HG02759 (cell line): ENCODE measurements at regions not wholly inside any gene's neighbourhood (a gene's known extent, or its start where the extent isn't known, plus 50 kb on each side); places are given as distances from the start of the nearest gene placed in this dataset.

ENCODE experiments used
- ATAC-seq: cut with Tn5 transposase; IDR thresholded peaks from one replicate; pipeline ENCODE4 v1.9.1; 2021; ENCODE audit warnings: mild to moderate bottlenecking, moderate library complexity; ENCODE audit not compliant: unreplicated experiment

GRCh38 chr9:13719981-13720676, 440.6 kb upstream of the MPDZ start:
- no peak for ATAC-seq

GRCh38 chr9:13719446-13719845, 440.0 kb upstream of the MPDZ start:
- ATAC-seq, result no peak

GRCh38 chr9:13718539-13718938, 439.0 kb upstream of the MPDZ start:
- ATAC-seq, result no peak

GRCh38 chr9:13718086-13718485, 438.6 kb upstream of the MPDZ start:
- ATAC-seq, result no peak

DNA sequence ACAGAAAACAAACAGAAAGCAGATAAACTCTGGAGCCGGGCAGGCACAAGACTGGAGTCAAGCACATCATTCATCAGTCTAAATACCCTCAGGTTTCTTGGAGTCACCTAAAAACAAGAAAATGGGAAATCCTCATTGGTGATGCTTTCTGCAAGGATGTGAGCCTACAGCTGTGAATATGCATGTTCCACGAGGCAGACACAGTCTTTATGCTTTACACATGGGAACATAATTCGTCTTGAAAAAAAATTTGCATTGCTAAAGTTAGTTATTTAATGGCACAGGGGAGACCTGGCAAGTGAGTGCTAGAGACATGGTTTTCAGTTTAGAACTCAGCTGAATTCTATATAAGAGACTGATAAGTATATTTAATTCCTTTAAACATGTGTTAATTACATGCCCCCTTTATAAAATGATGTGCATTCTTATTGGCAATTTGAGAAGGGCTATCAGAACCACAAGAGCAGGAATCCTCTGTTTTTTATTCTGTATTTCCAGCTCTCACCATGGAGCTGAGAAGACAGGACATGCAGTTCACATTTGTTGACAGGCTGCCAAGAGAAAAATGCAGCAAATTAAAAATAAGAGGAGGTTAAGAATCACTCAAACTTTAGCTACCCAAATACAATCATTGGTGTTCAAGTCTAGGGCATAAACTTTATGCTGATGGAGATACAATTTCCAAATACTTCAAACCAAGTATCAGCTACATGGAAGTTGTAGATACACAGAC, 438.0 kb upstream of the MPDZ start:
- ATAC-seq, result no peak

DNA sequence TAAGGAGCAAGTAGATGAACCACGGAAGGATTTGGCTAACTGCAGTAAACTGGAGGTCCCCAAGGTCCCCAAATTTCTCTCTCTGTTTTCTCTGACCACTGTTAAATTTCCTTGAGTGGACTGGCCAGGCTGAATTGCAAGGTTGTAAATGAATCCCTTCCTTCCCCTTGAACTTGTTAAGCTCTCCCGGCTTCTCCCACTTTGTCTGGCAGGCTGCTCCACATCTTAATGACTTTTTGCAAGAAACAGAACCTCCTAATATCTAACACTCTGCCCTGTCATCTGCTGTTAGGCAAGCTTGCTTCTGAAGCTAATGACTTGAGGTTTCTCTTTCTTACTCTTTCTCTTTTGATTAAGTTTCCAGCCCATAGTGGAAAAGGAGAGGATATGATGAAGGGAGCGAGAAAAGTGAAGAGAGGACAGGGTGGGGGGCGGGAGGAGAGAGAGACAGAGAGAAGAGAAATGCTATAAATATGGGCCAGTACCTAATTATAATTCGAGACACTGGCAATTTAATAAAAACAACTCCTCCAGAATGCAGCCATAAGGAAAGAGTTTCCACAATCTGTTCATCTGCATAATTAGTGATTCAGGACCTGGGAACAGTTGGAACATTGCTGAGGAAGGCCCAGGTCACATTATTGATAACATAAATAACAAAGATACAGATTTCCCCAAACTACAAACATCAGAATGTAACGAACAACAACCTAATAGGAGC, 437.3 kb upstream of the MPDZ start:
- no peak for ATAC-seq

DNA sequence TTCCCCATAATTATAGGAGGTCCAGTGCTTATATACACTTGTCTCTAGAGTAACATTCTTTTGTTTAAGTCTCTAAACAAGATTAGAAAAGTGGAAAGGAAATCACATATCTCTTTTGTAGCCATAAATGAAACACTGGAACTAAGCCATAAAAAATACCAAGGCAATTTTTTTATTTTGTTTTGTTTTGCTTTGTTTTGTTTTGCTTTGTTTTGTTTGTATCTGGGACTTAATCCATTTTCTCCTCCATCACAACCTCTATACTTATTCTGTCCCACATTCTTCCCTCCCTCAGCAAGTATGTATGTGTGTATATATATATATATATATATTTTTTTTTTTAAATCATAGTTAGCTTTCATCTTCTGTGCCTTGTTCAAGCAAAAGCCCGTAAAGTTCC, 436.6 kb upstream of the MPDZ start:
- ATAC-seq, result no peak

- no peak for ATAC-seq
Observed at GRCh38 chr9:13715430-13715829, 435.9 kb upstream of the MPDZ start.

DNA sequence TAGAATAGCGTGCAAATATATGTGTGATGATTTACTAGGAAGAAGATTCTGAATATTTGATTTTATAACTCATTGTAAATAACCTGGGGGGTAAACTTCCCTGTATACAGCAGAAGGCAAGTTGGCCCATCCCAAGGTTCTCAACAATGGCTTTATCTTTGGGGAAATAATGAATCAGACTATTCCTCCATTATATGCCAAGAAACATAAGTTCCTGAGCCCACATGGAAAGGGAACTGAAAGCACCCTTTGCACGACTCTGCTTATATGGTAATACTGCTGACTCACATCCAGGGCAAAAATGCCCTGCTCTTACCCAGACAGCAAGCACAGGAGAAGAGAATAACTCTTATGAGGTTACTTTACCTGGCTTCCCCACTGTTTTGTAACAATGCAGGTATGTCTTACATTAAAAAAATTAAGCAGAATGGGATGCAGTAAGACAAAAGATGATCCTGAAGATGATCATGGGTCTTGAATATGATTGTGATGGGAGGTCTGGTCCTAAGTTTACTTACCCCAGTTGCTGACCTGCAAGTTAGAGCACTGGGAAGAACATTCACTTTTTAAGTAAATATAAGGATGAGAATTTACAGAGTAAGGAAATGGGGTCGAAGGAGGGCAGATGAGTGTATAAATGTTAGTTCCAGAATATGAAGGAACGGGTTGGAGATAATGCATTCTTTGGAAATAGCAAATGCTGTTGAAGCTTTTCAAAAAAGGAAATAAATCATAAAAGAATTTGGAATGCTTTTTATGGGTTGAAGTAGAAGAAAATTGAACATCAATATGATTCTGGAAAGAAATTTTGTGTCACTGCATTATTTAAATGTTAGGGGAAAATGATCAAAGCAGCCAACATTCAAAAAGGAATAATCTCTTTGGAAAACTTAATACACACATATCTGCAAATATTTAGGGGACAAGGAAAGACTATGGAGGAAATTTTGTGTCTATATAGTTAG, 428.4 kb upstream of the MPDZ start:
- no peak for ATAC-seq

- no peak for ATAC-seq
Observed at GRCh38 chr9:13705918-13706317, 426.4 kb upstream of the MPDZ start.

DNA sequence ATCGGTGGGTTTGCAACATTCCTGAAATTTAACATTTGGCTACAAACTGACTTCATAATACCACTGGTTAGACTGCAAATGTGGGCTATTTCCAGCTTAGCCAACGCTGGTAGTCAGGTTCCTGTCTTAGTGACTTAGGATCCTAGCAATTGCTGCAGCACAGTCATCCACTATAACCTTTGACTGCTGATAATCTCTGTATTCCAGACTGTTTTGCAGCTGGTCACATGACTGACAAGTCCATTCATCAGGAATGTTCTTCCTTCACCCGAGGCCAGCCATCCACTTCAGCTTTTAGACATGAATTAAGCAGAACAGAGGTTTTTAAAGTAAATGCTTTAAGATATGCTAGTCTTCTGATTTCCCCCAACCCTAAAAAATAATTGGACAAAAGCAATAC, 425.9 kb upstream of the MPDZ start:
- no peak for ATAC-seq

GRCh38 chr9:13690595-13690994, 411.1 kb upstream of the MPDZ start:
- no peak for ATAC-seq

GRCh38 chr9:13689925-13690324, 410.4 kb upstream of the MPDZ start:
- ATAC-seq, result no peak

DNA sequence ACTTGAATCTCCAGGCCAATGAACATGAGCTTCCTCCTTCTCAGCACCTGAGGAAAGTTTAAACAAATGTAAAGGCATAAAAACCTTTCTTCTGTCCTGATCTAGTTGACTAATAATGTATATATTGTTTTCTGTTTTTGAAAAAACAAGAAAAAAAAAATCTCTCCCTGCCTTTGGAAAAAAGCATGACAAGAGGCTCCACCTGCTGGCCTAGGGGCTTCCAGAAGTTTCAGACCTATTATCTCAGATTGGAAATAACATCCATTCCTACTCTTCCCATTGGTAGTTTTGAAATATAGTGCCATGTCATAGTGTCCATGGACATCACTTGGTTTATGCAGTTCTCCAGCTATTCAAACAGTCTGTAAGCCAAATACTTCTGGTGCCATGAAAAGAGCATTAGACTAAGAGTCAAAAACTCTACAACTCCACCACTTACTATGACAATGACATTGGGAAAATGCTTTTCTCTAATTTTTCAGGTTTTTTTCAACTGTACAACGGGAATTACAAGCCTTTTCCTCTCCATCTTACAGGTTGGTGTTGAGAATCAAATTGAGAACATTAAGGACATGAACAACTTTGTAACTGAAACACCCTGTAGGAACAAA, 409.6 kb upstream of the MPDZ start:
- no peak for ATAC-seq

GRCh38 chr9:13688223-13688989, 408.9 kb upstream of the MPDZ start:
- no peak for ATAC-seq

GRCh38 chr9:13684656-13685055, 405.2 kb upstream of the MPDZ start:
- no peak for ATAC-seq

- ATAC-seq, result no peak
Observed at GRCh38 chr9:13677801-13678200, 398.3 kb upstream of the MPDZ start.

DNA sequence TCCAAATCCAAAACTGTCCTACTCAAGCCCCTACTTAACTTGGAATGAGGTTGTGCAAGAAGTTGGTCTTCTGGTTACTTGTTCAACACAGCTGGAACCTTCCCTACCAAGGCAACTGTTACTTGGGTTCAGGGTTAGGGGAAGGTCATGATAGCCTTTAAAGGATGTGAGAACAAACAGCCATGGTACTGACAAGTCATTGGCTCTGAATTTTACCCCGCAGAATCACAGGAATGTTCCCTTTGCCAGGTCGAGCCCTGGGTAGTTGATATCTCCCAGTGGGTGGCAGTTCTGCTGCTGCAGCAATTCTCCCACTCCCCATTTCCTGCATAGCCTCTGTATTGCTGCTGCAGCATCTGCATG, 396.1 kb upstream of the MPDZ start:
- ATAC-seq, result no peak

DNA sequence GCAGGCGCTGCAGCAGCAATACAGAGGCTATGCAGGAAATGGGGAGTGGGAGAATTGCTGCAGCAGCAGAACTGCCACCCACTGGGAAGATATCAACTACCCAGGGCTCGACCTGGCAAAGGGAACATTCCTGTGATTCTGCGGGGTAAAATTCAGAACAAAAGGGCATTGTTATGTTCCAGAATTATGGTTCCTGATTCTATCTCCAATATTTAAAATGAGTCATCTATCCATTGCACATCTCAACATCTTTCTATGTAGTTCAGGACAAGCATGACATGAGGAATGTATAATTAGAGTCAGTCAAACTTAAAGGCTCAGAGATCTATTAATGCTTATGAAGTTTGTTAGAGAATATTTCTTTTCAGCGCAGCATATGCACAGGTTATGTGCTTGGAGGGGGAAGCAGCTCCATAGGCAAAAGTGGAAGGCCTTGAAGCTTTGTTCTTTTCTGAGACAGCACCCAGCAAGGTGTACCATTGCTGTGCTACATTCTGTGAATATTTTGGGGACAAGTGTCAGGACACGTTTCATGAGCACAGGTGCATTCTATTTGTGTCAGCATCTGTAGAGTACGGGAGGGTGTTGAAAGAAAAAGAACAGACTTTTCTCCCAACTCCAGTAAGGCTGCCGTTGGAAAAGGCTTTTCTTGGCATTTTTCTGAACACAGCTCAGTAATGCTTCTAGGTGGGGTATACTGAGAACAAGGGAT, 395.6 kb upstream of the MPDZ start:
- no peak for ATAC-seq
